ENCODE measurements at regions not wholly inside any gene's neighbourhood (a gene's known extent, or its start where the extent isn't known, plus 50 kb on each side); places are given as distances from the start of the nearest gene placed in this dataset.

- H3K4me3 ChIP-seq (ENCODE audit: low read depth, low read length): no peak overlapping the region
- no peak for TF ChIP-seq CTCF (IDR thresholded peaks at IDR 0.05; ENCODE audit: borderline replicate concordance, insufficient read depth, low read depth, low read length)
Observed at GRCh38 chr21:27134516-27134915, 167.6 kb upstream of the ADAMTS5 start.

DNA sequence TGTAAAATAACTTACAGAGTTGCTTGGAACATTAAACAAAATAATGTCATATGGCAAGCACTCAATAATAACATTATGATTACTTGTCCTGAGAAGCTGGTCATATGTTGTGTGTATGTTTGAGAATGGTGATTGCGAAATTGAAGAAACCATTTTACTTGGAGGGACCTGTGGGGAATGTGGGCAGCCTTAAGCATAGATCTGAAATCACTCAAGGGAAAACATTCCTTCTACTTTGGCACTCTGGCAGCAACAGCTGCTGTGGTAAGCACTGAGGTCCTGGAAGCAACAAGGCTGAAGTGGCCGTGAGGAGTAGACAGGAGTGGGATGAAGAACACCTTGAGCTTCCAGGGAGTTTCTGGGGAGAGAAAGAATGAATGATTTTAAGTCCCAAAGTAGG is 165.4 kb upstream of the ADAMTS5 start:
- no peak for TF ChIP-seq CTCF (IDR thresholded peaks at IDR 0.05; ENCODE audit: borderline replicate concordance, insufficient read depth, low read depth, low read length)

GRCh38 chr21:27130154-27130553 is 163.3 kb upstream of the ADAMTS5 start:
- TF ChIP-seq CTCF (IDR thresholded peaks at IDR 0.05; ENCODE audit: borderline replicate concordance, insufficient read depth, low read depth, low read length): no peak
- no peak overlapping the region for H3K4me3 ChIP-seq (ENCODE audit: low read depth, low read length)

More for the DNA sequence above, 165.4 kb upstream of the ADAMTS5 start:
- no peak overlapping the region for H3K4me3 ChIP-seq (ENCODE audit: low read depth, low read length)

GRCh38 chr21:27129694-27130093 is 162.8 kb upstream of the ADAMTS5 start:
- no peak for TF ChIP-seq CTCF (IDR thresholded peaks at IDR 0.05; ENCODE audit: borderline replicate concordance, insufficient read depth, low read depth, low read length)
- no peak overlapping the region for H3K4me3 ChIP-seq (ENCODE audit: low read depth, low read length)

DNA sequence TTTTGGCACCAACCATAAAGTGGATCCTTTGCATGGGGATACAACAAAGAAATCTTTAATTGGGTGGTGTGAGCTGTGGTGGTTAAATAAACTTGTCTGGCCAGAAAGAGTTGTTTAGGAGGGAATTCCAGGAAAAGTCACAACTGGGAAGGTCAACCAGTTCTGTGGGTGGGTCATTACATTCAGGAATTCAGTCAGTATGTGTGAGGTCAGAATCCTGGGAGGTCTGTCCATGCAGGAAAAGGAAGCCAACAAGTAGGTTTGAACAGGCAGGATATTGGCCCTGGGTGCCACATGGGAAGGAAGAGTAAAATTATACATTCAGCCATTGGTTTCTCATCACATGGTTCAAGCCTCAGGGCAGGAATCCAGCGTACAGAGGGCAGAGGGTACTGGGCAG is 162.3 kb upstream of the ADAMTS5 start:
- H3K4me3 ChIP-seq (ENCODE audit: low read depth, low read length): no peak overlapping the region
- TF ChIP-seq CTCF (IDR thresholded peaks at IDR 0.05; ENCODE audit: borderline replicate concordance, insufficient read depth, low read depth, low read length): no peak

DNA sequence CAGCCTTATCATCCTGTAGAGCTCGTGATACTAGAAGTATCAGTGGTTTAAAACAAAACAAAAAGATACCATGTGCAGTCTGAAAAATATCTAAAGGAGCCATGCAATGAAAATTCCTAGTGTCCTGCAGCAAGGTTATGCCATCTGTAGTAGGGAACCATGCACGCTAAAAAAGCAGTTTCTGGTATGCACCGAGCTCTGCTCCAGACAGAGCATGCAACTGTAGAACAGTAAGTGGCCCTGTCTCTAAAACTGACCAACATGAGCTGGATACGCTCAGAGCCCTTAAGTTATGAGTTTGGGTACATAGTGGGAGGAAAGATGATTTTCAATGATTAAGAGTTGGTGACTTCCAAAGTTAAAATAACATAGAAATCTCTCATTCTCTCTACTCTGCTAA is 159.3 kb upstream of the ADAMTS5 start:
- TF ChIP-seq CTCF (IDR thresholded peaks at IDR 0.05; ENCODE audit: borderline replicate concordance, insufficient read depth, low read depth, low read length): no peak
- H3K4me3 ChIP-seq (ENCODE audit: low read depth, low read length): no peak overlapping the region

DNA sequence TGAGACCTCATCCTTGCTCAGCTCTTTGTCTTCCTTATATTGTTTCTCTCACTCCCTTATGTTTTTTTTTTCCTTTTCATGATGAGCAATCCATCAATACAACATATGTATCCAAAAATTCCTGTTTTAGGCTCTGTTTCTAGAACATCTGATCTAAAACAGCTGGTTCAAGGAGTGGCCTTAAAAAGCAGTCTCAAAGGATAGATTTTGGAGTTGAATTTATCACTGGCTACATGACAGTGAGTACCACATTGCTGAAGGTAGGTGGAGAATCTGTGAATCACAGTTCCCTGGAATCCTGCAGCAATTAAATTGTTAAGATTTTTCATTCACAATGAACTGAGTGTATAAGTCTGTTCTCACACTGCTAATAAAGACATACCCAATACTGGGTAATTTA is 155.8 kb upstream of the ADAMTS5 start:
- TF ChIP-seq CTCF (IDR thresholded peaks at IDR 0.05; ENCODE audit: borderline replicate concordance, insufficient read depth, low read depth, low read length): no peak
- H3K4me3 ChIP-seq (ENCODE audit: low read depth, low read length): no peak overlapping the region
